HG02943 (cell line): ENCODE measurements at regions not wholly inside any gene's neighbourhood (a gene's known extent, or its start where the extent isn't known, plus 50 kb on each side); places are given as distances from the start of the nearest gene placed in this dataset.
"Not testable (repeated sequence)": the region's sequence is repeated elsewhere in the genome, so short reads cannot be mapped to it uniquely, and the experiment has no call there.

Source experiments
- ATAC-seq: cut with Tn5 transposase; IDR thresholded peaks from one replicate; pipeline ENCODE4 v1.9.1; 2021; ENCODE audit warnings: mild to moderate bottlenecking, low read depth, moderate library complexity; ENCODE audit not compliant: unreplicated experiment

DNA sequence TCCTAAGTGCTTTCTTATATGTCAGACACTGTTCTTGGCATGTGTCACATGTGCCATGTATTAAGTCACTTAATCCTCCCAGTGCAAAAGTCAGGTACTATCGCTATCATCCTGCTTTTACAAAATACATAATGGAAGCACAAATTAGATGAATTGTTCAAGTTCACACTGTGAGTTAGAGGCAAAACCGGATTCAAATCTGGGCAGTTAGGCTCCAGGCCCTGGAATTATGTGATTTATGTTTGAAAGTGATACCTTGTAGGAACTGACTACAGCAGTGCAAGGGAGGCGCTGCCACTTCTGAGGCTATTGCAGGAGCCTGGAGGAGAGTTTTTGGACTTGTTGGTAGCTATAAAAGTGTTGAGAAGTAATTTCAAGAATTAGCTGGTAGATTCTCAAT, 358.3 kb downstream of the HLX start:
- no peak for ATAC-seq

DNA sequence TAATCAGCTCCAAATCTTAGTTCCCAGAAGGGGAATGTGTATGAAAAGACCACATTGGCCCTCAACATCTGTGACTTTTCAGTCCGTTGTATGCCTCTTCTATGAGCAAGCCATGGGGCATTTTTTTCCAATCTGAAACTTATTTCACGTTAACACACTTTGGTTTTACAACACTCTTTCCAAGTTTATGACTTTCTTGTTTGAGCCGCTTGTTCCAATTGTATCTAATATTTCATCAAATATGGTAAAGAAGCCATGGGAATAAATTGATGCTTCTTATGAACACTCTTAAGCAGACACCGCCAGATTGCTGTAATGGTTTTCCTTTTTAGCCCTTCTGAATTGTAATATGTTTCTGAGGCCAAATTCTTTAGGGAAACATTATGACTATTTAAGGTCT, 359.9 kb downstream of the HLX start:
- ATAC-seq = no peak

GRCh38 chr1:221239792-221240191, 360.5 kb downstream of the HLX start:
- ATAC-seq = no peak

DNA sequence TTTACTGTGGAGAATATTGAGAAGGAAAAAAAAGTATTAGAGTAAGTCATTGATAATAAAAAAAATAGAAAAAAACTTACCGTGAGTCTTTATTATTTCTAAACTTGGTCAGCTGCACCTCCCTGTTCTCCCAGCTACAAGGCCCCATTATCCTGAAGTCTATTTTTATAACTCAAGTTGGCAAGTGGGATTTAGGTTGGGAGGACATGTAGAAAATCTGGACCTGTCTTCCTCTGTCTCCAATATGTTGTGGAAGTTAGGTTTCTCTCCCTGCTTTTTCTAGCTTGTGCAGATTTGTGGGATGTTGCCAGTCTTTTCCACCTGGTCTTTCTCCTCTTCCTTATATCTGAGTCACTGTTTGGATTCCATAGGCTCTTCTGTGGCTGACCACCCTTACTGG, 361.4 kb downstream of the HLX start:
- no peak for ATAC-seq

GRCh38 chr1:221241157-221241556, 361.9 kb downstream of the HLX start:
- ATAC-seq = no peak

DNA sequence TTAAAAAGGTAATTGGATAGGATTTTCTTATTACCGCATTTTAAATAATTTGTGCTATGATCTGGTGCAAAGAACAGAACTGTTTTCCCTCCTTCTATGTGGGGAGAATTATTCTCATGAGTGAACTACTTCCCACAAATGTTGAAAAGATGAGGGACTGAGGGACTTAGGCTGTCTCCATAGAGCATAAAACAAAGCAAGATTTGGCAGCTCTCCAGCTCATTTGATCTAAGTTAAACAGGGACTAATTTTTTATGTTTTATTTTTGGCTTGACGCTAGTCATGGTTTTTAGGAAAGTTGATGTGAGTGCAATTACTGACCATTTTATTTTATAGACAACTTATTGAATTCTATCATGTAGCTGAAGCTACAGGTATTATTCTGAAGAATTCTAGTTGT, 362.3 kb downstream of the HLX start:
- ATAC-seq = no peak

DNA sequence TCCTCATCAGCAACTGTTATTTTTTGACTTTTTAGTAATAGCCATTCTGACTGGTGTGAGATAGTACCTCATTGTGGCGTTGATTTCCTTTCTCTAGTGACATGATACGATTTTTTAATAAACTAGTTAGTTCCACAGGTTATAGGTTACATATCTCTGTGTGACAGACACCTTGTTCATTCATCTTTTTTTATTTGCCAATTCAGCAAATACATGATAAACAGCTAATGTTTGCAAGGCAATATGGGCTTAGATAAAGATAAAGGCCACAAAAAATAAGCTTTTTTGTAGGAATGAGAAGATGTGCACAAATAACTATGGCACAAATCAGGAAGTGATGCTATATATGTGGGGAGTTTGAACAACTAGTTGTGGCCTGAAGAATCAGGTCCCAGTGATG, 366.8 kb downstream of the HLX start:
- no peak for ATAC-seq

GRCh38 chr1:221246628-221247415, 367.6 kb downstream of the HLX start:
- no peak for ATAC-seq

GRCh38 chr1:221251580-221251979, 372.3 kb downstream of the HLX start:
- no peak for ATAC-seq

DNA sequence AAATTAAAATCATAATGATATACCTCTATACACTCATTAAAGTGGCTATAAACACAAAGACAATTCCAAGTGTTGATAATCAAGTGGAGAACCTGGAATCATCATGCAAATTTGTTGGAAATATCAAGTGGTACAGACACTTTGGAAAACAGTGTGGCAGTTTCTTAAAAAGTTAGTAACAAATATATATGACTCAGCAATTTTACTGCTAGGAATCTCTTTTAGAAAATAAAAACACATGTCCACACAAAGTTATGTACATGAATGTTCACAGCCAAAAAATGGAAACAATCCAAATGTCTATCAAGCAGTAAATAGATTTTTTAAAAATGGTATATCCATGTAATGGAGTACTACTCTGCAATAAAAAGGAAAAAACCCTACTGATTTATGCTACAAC, 375.6 kb downstream of the HLX start:
- ATAC-seq = no peak

DNA sequence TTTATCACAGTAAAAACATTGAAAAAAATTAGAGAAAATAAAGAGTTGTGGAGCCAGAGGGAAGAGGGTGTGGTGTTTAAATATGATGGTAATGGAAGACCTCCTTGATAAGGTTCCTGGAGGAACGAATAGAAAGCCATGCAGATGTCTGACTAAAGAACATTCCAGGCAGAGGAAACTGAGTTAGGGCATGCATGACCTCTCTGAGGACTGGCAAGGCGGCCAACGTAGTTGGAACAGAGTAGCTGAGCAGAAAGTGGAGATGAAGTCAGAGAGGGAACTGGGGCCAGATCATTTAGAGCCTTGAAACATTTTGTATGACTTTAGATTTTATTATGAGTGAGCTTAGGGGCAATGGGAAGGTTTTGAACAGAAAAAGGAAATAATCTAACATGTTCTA, 377.5 kb downstream of the HLX start:
- no peak for ATAC-seq

- not testable (repeated sequence) for ATAC-seq
Observed at GRCh38 chr1:221257548-221257947, 378.3 kb downstream of the HLX start.

DNA sequence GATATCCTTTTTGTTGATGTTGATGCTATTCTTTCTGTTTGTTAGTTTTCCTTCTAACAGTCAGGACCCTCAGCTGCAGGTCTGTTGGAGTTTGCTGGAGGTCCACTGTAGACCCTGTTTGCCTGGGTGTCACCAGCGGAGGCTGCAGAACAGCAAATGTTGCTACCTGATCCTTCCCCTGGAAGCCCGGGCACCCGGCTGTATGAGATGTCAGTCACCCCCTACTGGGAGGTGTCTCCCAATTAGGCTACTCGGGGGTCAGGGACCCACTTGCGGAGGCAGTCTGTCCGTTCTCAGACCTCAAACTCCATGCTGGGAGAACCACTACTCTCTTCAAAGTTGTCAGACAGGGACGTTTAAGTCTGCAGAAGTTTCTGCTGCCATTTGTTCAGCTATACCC, 383.4 kb downstream of the HLX start:
- ATAC-seq = not testable (repeated sequence)

DNA sequence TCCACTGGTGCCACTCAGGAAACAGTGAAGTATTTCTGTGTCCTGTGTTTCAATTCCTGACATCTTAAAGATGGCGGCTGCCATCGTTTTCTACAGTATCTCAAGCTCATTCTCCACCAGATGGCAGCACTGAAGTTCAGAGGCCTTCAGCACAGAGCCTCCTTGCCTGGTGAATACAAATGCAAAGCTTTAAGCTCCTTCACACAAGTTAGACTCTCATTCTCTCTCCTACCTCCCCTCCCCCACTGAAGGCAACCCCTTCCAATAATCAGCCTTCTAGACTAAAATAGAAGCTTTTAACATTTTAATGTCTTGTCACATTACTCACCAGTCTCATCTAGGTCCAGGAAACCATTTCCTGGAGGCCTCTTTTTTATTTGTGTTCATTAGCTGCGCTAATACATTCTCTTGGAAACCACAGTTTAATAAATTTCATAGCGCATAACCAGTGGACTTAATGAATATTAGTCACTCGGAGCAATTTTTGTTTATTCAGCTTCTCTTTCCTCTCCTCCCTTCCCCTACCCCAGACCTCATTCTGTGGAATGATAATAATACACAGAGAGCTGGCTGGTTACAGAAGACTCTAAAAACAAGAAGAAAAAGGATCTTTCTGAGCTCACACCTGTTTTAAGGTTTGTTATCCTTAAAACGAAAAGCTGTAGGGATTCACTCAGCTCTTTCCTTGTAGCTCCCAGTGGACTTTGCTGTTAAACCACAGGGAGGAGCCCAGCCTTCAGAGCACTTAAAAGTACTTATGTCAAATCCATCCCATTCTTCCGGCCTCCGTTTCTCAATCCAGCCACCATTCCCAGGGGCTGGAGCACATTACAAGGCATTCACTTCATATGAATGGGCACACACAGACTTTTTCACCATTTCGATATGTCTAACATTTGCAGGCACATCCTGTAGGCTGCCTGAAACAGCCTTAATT, 384.9 kb downstream of the HLX start:
- peak; percentile 98 for ATAC-seq

- ATAC-seq = no peak
Observed at GRCh38 chr1:221264848-221265247, 385.6 kb downstream of the HLX start.

- ATAC-seq = no peak
Observed at GRCh38 chr1:221268295-221268694, 389.1 kb downstream of the HLX start.

DNA sequence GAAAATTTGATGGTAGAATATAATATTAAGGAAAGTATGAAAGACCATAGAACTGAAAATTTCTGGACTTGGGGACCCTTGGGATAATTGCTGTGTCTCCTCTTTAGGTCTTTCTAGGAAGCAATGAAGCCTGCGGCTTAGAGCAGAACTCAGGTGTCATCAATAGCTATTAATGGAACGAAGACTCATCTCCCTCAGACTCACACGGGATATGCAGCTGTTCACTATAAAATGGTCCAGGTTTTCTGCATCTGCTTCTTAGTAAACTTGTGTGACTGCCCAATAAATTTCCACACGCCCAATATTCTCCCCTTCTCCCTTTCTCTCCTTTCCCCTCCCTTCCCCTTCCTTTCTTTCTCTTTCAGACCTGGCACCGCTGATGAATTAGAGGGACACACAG, 392.5 kb downstream of the HLX start:
- no peak for ATAC-seq

GRCh38 chr1:221272940-221273339, 393.7 kb downstream of the HLX start:
- ATAC-seq = no peak

DNA sequence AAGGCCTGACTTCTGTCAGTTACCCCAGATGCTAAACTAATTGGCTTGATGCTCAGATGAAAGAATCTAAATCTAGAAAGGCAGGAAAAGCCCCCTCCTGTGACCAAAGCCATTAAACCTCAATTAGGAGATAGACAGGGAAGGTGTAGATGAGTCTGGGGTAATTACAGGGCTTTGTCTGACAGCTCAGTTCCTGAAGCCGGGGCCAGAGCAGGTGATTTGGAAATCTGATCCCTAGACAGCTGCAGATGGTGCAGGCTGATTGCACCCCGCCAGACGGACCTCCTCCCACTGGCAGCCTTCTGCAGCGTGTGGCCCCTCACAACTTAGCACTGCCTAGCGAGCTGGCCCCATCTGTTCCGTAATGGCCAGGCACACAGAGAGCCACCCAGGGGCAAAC, 395.1 kb downstream of the HLX start:
- ATAC-seq = no peak

DNA sequence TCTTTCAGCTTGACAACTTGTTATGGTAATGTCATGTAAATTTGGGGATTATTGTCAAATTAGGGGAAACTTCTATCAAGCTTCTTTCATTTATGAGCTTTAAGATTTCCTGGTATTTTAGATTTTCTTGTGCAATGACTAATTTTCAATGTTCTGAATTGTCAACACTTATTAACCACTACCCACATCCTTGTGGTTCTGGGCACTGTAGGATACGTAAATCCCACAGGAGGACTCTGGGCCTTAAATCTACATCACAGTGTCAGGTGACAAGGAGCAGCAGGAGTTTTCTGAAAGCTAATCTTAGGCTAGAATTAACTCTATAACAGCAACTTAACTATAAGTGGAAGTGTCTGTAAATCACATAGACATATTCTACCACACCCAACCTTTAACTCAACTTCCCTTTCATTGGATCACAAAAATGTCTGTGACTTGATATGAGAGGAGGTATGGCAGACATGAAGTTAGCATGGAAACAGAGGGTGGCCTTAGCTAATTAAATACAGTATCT, 397.7 kb downstream of the HLX start:
- ATAC-seq = no peak

DNA sequence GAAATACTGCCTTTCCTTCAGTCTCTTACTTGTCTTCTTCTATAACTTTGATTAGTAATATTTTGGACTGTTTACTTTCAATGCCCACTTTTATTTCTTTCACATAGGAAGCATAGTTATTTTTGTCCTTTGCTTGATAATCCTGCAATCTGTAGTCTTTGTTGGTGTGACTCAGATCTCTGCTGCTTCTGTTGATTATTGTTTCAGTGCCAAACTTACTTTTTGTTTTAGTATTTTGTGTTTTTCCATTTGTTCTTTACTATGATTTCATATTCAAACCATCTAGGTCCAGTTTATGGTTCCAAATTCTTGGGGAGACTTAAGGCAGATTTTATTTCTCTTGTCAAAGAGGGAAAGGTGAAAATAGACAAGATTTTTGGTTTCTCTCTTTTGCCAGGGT, 399.9 kb downstream of the HLX start:
- no peak for ATAC-seq
